Left renal pelvis (tissue), 4 donors: ENCODE measurements at regions not wholly inside any gene's neighbourhood (a gene's known extent, or its start where the extent isn't known, plus 50 kb on each side); places are given as distances from the start of the nearest gene placed in this dataset.
"Not testable (repeated sequence)": the region's sequence is repeated elsewhere in the genome, so short reads cannot be mapped to it uniquely, and the experiment has no call there.

Source experiments
- DNase-seq, 4 donors: peaks; one replicate each; pipeline ENCODE4 v3.0.0-alpha.2; 2013; ENCODE audit warnings: low read depth in 4 of 4, low spot score in 3 of 4

DNA sequence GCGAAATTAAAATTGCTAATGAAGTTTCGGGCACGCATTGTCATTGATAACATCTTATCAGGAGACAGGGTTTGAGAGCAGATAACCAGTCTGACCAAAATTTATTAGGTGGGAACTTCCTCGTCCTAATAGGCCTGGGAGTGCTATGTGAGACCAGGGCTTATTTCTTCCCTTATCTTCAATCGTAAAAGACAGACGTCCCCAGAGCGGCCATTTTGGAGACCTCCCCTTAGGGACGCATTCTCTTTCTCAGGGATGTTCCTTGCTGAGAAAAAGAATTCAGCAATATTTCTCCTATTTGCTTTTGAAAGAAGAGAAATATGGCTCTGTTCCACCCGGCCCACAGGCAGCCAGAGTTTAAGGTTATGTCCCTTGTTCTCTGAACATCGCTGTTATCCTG is 184.7 kb downstream of the OSTF1 start:
- not testable (repeated sequence) for DNase-seq

DNA sequence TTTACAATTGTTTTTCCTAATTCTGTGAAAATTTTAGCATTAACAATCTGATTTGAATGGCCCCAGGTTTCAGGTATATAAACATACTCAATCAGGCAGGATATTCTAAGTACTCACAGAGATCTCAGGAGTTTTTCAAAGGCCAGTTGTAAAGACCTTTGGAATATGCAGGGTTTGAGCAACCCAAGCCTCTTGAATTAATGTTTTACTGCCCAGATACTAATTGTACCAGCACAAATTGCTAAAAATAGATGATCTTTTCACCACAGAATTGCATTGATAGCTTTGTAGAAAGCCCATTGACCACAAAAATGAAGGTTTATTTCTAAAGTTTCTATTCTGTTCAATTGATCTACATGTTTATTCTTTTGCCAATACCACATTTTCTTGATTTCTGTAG is 186.5 kb downstream of the OSTF1 start:
- DNase-seq, result no peak

DNA sequence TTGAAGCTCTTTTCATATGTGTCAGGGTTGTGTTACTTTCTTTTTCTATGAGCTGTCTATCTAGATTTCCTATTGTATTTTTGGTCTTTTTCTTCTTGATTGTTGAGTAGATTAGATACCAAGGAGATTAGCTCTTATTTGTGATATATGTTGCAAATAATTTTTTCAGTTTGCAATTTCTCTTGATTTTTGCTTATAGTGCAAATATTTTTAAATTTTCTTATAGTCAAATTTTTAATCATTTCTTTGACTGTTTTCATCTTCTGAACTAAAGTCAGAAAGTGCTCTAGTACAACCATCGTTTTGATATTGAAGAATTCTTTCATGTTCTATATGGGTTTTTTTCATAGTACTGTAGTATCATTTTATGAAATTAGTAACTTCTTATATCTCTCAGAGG is 193.7 kb downstream of the OSTF1 start:
- no peak for DNase-seq

DNA sequence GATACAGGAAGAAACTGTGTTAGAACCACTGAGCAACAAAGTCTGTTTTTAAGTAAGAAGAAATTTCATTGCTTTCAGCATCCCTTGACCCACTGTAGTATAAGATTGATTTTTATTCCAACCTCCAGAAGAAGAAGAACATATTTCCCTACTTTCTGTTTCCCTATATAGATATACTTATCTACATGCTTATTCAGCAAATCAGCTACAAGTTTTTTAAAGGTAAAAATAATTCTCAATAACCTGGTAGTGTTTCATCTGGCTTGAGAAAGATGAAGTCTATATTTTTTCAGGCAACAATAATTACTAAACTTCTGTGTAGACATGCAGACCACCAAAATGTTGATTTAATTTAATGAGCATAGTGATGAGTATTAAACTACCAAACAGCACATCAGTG is 201.0 kb downstream of the OSTF1 start:
- no peak for DNase-seq

DNA sequence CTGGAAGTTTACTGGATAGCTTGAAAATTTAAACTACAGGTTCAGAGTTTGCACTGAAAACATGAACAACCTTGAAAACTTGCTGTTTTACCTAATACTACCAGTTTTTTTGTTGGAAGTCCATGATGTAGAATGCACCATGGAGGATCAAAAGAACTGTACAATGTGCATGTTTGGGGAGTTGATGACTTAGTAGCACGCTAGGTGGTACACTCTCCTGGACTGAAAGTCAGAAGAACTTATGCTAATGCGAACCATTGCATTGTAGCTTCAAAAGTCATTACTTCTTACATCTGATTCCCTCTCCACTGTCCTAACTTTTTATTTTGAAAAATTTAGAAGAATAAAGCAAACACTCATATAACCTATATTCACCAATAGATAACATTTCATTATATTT is 211.0 kb downstream of the OSTF1 start:
- DNase-seq, result no peak

DNA sequence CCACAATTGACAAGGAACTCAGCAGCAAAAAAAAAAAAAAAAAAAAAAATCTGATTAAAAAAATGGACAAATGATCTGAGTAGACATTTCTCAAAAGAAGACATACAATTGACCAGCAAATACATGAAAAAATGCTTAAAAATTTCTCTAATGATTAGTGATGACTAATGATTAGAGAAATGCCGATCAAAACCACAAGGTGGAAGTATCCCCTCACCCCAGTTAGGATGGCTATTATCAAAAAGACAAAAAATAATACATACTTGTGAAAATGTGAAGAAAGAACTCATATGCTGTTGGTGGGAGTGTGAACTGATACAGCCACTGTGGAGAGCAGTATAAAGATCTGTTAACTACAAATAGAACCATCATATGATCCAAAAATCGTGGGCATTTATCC is 245.3 kb downstream of the OSTF1 start:
- peak in 1 of 4 donors; percentile 0 for DNase-seq

DNA sequence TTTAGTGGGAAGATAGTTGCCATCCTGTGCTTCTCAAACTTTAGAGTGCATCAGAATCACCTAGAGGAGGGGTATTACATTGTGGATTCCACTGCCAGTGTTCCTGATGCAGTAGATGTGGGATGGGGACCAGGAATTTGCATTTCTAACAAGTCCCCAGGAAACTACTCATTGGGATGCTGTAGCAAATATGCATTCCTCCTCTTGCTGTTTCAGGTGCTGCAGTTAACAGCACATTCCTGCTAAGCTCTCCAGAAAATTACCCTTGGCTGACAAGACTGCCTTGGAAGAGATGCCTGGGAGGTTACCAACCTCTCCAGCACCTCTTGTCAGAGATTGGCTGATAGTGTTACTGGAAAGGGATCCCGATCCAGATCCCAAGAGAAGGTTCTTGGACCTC is 270.5 kb downstream of the OSTF1 start:
- DNase-seq, result no peak

DNA sequence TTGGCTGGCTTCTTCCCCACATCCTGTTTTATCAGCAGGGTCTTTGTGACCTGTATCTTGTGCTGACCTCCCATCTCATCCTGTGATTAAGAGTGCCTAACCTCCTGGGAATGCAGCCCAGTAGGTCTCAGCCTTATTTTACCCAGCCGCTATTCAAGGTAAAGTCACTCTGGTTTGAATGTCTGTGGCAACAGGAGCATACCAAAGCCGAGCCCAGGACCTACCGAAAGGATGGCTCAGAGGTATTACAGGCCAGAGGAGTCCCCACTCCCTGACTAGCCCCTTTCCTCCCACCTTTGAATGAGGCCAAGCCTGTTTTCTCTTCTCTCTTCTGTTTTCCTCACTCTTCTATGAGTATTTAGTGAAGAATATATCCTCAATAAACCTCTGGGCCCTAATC is 271.3 kb downstream of the OSTF1 start:
- no peak for DNase-seq

DNA sequence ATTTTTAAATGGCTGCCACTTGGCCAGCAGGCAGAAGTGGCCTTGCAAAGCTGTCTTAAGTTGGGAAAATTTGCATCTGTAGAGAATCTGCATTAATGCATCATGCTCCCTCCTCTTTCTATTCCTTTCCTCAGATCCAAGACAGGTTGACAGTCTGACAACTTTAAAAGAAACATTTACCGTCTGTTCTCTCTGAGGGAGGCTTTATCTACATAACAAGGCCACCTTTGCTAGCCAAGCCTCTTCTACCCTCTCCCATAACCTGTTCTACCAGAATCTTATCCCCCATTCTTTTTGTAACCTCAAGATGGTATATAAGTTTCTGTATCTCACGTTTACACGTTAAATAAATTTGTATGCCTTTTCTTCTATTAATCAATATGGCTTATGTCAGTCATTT is 271.9 kb downstream of the OSTF1 start:
- DNase-seq, result no peak

DNA sequence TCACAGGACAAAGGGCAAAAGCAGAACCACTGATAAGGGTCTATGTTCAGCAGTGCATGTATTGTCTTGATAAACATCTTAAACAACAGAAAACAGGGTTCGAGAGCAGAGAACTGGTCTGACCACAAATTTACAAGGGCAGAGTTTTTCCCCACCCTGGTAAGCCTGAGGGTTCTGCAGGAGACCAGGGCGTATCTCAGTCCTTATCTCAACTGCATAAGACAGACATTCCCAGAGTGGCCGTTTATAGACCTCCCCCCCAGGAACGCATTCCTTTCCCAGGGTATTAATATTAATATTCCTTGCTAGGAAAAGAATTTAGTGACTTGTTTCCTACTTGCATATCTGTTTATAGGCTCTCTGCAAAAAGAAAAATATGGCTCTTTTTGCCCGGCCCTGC is 274.1 kb downstream of the OSTF1 start:
- DNase-seq, result not testable (repeated sequence)

DNA sequence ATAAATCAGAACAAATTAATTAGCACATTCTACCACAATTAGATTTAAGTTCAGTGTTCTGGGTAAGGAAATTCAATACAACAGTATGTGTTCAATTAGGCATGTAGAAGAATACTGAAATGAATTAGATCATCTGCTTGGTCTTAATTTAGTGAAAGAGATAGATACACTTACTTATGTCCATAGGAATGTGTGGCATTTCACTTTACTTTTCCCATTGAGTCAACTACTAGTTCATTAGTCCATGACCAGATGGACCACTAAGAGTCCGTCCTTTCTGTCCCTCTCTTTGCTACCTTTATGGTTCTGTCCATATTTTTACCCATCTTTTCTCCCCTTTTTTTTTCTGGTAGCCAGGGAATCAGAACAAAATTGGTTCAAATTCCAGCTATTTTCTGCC is 276.9 kb downstream of the OSTF1 start:
- DNase-seq, result no peak

DNA sequence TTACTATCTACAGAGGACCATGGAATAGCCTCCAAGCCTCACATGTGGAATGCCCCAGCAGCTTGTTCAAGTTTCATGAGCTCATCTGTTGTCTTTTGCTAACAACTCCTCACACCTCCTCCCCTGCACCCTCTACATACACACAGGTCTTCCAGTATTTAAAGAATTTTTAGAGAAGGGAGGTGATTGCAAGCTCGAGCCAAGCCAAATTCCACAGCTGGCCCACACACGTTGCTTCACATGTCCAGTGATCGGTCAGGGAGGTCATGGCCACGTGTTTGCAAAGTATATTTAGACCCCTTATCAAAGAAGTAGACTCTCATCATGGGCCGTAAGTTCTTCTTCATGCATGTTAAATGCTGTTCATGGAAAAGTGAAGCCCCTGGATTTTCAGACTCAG is 281.7 kb downstream of the OSTF1 start:
- DNase-seq, result peak in 1 of 4 donors; percentile 4

DNA sequence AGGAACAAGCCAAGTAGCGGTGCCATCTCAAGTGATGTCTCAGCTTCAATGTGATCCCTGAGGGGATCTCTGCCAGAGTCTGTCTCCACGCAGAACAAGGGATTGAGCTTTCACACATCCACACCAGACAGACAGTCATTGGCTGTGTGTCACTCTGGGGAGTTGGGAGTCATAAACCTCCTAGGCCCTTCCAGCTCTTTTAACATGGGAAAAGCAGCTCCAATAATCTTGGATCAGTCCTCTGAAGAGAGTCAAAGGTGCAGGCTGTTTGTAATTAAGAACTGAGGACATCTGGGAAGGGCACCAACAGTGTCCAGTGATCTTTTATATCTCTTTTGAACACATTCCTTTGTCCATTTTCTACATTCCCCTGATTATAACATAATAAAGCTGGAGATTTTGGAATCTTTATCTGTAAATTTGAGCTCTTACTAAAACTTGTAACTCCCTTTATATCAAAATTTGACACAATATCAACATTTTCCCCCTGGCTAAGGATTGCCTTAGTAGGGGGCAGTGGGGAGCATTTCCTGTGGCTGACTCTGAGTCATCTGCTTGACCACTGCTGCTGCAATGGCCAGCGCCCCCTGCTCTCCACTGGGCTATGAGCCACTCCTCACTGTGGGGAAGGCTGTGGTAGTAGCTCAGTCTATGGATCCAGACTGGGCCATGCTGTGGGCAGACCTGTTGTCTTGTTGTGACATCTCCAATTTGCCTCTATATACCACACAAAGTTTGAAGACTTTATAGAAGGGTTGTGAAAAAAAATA is 284.4 kb downstream of the OSTF1 start:
- no peak for DNase-seq

DNA sequence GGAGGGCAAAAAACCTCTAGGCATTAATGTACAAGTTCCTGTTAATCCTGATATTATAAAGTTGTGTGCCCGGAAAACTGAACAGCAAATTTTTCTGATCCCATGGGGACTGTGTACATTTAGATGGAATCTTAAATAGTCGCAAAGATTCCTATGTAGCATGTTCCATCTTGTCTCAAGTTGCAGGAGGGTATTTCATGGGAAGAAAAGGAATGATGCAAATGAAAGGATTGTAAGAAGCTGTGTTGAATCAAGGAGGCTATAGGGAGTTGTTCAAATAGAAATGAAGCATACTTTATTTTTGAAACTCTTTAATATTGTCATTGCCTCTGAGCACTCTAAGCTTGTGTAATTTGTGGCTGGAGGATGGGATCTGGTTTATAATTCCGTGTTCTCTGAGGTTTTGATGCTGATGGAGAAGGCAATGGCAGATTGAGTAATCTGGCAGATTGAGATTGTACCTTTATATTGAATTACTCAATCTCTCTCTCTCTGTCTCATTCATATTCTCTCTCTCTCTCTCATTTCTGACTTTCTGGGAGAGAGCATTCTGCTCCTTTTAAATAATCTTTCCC is 288.5 kb downstream of the OSTF1 start:
- DNase-seq, result no peak

DNA sequence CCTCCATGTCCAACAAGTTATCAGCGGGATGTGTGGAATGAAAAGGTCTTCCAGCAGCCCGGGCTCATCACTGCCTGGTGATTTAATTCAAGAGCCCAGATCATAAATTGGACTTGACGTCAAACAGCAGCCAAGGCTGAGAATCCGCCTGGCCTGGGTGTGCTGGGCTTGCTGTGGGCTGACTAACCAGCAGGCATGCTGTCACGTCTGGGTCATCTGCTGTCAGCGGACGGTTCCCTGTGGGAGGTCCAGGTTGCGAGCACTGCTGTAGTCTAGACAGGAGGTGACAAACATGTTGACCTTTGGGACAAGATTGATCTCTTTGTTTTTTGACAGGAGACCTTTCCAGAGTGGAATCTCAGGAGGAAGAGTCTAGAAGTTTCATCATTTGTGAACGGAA is 289.7 kb downstream of the OSTF1 start:
- peak in 1 of 4 donors; percentile 7 for DNase-seq

DNA sequence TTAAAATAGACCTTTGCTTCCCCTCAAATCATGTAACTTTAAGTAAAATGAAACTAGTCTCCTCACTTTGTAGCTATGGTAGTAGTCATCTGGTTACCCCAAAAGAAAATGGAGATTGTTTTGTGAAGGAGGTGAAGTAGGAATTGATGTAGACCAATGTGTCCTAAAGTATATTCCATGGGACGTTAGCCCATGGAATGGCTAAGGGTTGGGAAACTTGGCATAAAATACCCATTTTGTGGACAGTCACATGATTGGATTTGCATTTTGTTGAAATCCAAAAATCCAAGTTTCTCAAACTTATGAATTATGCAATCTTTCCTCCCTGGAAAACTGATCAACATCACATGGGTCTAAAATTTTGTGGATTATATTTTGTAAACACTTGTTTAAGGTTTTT is 290.6 kb downstream of the OSTF1 start:
- DNase-seq, result no peak

DNA sequence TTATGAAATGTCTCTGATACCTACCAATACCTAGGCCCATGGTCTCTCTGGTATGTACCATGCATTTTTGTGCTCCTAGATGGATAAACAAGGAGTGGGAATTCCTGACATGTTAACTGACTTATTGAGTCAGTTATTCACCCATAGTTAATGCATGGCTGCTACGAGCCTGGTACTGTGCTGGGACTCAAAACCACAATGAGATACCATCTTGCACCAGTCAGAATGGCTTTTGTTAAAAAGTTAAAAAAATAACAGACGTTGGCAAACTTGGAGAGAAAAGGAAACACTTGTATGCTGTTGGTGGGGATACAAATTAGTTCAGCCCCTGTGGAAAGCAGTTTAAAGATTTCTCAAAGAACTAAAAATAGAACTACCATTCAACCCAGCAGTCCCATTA is 293.8 kb downstream of the OSTF1 start:
- no peak for DNase-seq

DNA sequence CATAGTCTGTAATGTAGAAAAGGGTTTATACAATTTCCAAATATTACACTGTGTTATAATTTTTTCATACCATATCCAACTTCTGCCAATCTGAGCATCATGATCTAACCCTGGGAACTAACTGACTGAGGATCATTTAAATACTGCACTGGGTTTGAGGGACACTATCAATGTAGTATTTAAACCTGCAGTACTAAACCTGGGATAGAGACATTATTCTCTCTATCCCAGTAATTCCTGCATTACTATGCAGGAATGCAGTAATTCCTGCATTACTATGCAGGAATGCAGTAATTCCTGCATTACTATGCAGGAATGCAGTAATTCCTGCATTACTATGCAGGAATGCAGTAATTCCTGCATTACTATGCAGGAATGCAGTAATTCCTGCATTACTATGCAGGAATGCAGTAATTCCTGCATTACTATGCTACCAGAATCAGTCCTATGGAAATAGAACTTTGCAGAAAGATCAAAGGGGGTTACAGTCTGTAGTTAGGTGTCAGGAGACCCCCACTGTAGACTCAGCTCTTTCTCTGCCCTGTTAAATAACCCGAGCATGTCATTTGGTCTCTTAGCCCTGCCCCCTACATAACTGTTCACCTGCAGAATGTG is 295.2 kb downstream of the OSTF1 start:
- peak in 1 of 4 donors; percentile 11 for DNase-seq

DNA sequence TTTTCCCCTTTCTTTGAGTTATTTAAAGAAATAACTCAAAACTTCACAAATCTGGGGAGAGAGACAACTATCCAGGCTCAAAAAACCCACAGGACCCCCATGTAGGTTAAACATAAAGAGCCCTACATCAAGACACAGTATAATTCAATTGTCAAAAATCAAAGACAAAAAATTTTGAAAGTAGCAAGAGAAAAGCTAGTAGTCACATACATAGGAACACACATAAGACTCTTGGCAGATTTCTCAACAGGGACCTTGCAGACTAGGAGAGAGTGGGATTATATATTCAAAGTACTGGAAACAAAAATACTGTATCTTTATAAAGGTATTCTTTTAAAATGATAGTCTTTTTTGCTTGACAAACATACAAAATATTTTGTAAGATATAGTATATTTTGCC is 296.9 kb downstream of the OSTF1 start:
- DNase-seq, result no peak

DNA sequence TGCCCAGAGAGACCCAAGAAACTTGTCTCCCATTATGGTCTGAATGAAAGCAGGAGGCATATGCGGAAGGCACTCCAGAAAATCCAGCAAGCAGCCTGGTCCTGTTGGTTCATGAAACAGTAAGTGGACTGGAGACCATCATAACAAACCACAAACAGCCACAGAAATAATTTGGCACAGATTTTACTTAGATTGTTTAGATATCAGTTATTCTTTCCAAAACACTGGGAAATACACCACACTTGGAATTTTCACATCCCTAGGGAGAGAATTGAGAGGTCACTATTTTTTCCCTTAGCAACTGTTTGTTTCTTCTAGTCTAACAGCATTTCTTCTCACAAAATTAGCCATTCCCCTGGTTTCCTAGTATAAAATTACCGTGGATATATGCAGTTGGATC is 300.8 kb downstream of the OSTF1 start:
- DNase-seq, result no peak

DNA sequence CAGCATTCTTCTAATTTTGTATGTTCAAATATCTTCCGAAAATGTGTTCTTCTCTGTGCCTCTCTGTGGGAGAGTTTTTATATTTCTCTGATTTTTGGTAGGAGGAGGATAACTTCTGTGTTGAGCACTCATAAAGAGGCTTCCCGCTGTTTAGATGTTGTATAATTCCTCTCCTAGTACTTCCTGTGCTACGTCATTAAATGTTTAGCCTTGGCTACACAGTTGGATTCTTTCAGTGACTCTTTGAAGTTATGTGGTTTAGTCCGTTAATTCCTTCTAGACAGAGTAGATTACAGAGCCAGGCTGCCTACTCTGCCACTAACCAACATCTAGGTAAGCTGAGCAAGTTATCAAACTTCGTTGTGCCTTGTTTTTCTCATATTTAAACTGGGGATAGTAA is 302.6 kb downstream of the OSTF1 start:
- no peak for DNase-seq

DNA sequence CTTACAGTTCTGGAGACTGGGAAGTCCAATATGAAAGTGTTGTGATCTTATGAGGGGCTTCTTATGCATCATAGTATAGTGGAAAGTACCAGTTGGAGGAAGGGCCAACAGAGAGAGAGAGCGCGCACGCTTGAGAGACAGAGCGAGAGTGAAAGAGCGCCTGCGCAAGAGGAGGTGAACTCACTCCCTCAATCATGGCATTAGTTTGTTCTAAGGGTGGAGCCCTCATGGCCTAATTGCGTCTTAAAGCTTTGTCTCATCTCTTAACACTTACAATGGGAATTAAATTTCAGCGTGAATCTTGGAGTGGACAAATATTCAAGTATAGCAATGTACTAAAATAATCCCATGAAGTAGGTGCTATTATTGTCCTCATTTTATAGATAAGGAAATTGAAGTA is 303.2 kb downstream of the OSTF1 start:
- no peak for DNase-seq
